ENCODE measurements at regions not wholly inside any gene's neighbourhood (a gene's known extent, or its start where the extent isn't known, plus 50 kb on each side); places are given as distances from the start of the nearest gene placed in this dataset.

GRCh38 chr12:126480451-126480850 is 1415.2 kb downstream of the AACS start:
- TF ChIP-seq CTCF (IDR thresholded peaks at IDR 0.05; ENCODE audit: control extremely low read depth in 1 of 3, insufficient read depth in 1 of 3, low read depth in 1 of 3, low read length in 3 of 3) = no peak
- no peak for TF ChIP-seq GABPA (IDR thresholded peaks at IDR 0.05; ENCODE audit: borderline replicate concordance, insufficient read depth, low read length)
- TF ChIP-seq POLR2A (IDR thresholded peaks at IDR 0.05; ENCODE audit: control extremely low read depth in 1 of 2, low read depth in 2 of 2, low read length in 2 of 2) = no peak
- no peak for TF ChIP-seq ZNF274 (IDR thresholded peaks at IDR 0.05; ENCODE audit: borderline replicate concordance, extremely low read depth, low read length)
- no peak for TF ChIP-seq CHD2 (IDR thresholded peaks at IDR 0.05; ENCODE audit: low read length)
- no peak for TF ChIP-seq YY1 (IDR thresholded peaks at IDR 0.05; ENCODE audit: low read depth, low read length)
- TF ChIP-seq EZH2 (IDR thresholded peaks at IDR 0.05; ENCODE audit: low read depth, low read length, severe bottlenecking) = no peak
- TF ChIP-seq TCF12 (IDR thresholded peaks at IDR 0.05; ENCODE audit: low read depth, low read length) = no peak
- no peak for TF ChIP-seq TAF1 (IDR thresholded peaks at IDR 0.05; ENCODE audit: low read depth, low read length)
- TF ChIP-seq EP300 (IDR thresholded peaks at IDR 0.05; ENCODE audit: borderline replicate concordance in 1 of 2, low read depth in 2 of 2, low read length in 2 of 2) = no peak
- TF ChIP-seq NRF1 (IDR thresholded peaks at IDR 0.05; ENCODE audit: low read depth, low read length) = no peak
